WTC11 (cell line): ENCODE measurements at regions not wholly inside any gene's neighbourhood (a gene's known extent, or its start where the extent isn't known, plus 50 kb on each side); places are given as distances from the start of the nearest gene placed in this dataset.

ENCODE experiments used
- ATAC-seq: fragments of 200-7000 bp; cut with Tn5 transposase; 2 replicates; pipeline ENCODE4 v1.10.0; 2021; ENCODE audit warnings: mild to moderate bottlenecking, moderate library complexity
- CTCF ChIA-PET: fragments of 300-600 bp; sonication (Branson Sonifier 250); formaldehyde crosslinking; loops from one replicate; lab custom pipeline; 2021; ENCODE audit warnings: antibody characterized with exemption; lab: Charles Lee
- POLR2A ChIA-PET: fragments of 350-600 bp; sonication (Branson Sonifier 250); formaldehyde crosslinking; loops from one replicate; lab custom pipeline; 2021; ENCODE audit warnings: antibody characterized with exemption; lab: Charles Lee
- DNase-seq: peaks from one replicate; pipeline ENCODE4 v3.0.0; 2021; ENCODE audit warnings: low spot score
- H3K27ac Mint-ChIP-seq: 2 replicates; pipeline ENCODE4 v1.8.0; 2021; ENCODE audit warnings: mixed read lengths
- H3K27me3 Mint-ChIP-seq: 2 replicates; pipeline ENCODE4 v1.8.0; 2021; ENCODE audit warnings: low read depth, mild to moderate bottlenecking, moderate library complexity, mixed read lengths
- H3K36me3 Mint-ChIP-seq: 2 replicates; pipeline ENCODE4 v1.8.0; 2021; ENCODE audit warnings: mixed read lengths
- H3K4me1 Mint-ChIP-seq: 2 replicates; pipeline ENCODE4 v1.8.0; 2022; ENCODE audit warnings: mixed read lengths
- H3K4me3 Mint-ChIP-seq: 2 replicates; pipeline ENCODE4 v1.8.0; 2021; ENCODE audit warnings: mild to moderate bottlenecking, moderate library complexity, mixed read lengths
- H3K9me3 Mint-ChIP-seq: 2 replicates; pipeline ENCODE4 v1.8.0; 2021; ENCODE audit warnings: mixed read lengths
- CREB1 ChIP-seq: sonication (generic); formaldehyde crosslinking; IDR thresholded peaks from 2 replicates; pipeline ENCODE4 v1.8.0; 2023; ENCODE audit warnings: mild to moderate bottlenecking, missing genetic modification reagents
- CTCF ChIP-seq: fragments of 200-600 bp; IDR thresholded peaks from 2 replicates; pipeline ENCODE4 v1.8.0; 2022; ENCODE audit warnings: antibody characterized with exemption
- E2F5 ChIP-seq: sonication (generic); formaldehyde crosslinking; IDR thresholded peaks from 2 replicates; pipeline ENCODE4 v1.8.1; 2022; ENCODE audit warnings: mild to moderate bottlenecking, moderate library complexity, missing genetic modification reagents
- FOXJ3 ChIP-seq: sonication (generic); formaldehyde crosslinking; IDR thresholded peaks from 2 replicates; pipeline ENCODE4 v1.9.0; 2021; ENCODE audit warnings: missing genetic modification reagents, mild to moderate bottlenecking, borderline replicate concordance
- HMGXB4 ChIP-seq: sonication (generic); formaldehyde crosslinking; IDR thresholded peaks from 2 replicates; pipeline ENCODE4 v1.8.1; 2023; ENCODE audit warnings: mild to moderate bottlenecking, moderate library complexity, missing genetic modification reagents
- MXD4 ChIP-seq: fragments of 250-450 bp; sonication (Bioruptor Pico); IDR thresholded peaks from 2 replicates; pipeline ENCODE4 v1.8.0; 2021; ENCODE audit warnings: mild to moderate bottlenecking, moderate library complexity, borderline replicate concordance
- MYBL2 ChIP-seq: sonication (generic); formaldehyde crosslinking; IDR thresholded peaks from 2 replicates; pipeline ENCODE4 v1.8.1; 2023; ENCODE audit warnings: mild to moderate bottlenecking, moderate library complexity, missing genetic modification reagents
- NFATC4 ChIP-seq: fragments of 250-450 bp; sonication (Bioruptor Pico); IDR thresholded peaks from 2 replicates; pipeline ENCODE4 v1.9.0; 2021; ENCODE audit warnings: mild to moderate bottlenecking
- PREB ChIP-seq: sonication (generic); formaldehyde crosslinking; IDR thresholded peaks from 2 replicates; pipeline ENCODE4 v1.8.1; 2022; ENCODE audit warnings: mild to moderate bottlenecking, missing genetic modification reagents, moderate library complexity, borderline replicate concordance
- RORB ChIP-seq: fragments of 250-450 bp; sonication (Bioruptor Pico); IDR thresholded peaks from 2 replicates; pipeline ENCODE4 v1.9.0; 2021; ENCODE audit warnings: mild to moderate bottlenecking
- TEAD1 ChIP-seq: sonication (generic); formaldehyde crosslinking; IDR thresholded peaks from 2 replicates; pipeline ENCODE4 v1.8.0; 2022; ENCODE audit warnings: mild to moderate bottlenecking, missing genetic modification reagents
- TEAD4 ChIP-seq: sonication (generic); formaldehyde crosslinking; IDR thresholded peaks from 2 replicates; pipeline ENCODE4 v1.8.0; 2022; ENCODE audit warnings: mild to moderate bottlenecking, missing genetic modification reagents
- ZBTB21 ChIP-seq: sonication (generic); formaldehyde crosslinking; IDR thresholded peaks from 2 replicates; pipeline ENCODE4 v1.8.1; 2023; ENCODE audit warnings: mild to moderate bottlenecking, missing genetic modification reagents, borderline replicate concordance
- ZNF219 ChIP-seq: sonication (generic); formaldehyde crosslinking; IDR thresholded peaks from 2 replicates; pipeline ENCODE4 v1.8.0; 2023; ENCODE audit warnings: missing genetic modification reagents, mild to moderate bottlenecking, borderline replicate concordance
- ZNF416 ChIP-seq: fragments of 250-450 bp; sonication (Bioruptor Pico); IDR thresholded peaks from 2 replicates; pipeline ENCODE4 v1.9.0; 2021; ENCODE audit warnings: mild to moderate bottlenecking, inconsistent platforms
- TF ChIP-seq, protein P1 (sequence below): fragments of 250-450 bp; sonication (Bioruptor Pico); IDR thresholded peaks from 2 replicates; pipeline ENCODE4 v1.9.0; 2021; ENCODE audit warnings: mild to moderate bottlenecking
- TF ChIP-seq, protein P2 (sequence below): sonication (generic); formaldehyde crosslinking; IDR thresholded peaks from 2 replicates; pipeline ENCODE4 v1.8.1; 2022; ENCODE audit warnings: missing genetic modification reagents, borderline replicate concordance
- TF ChIP-seq, protein P3 (sequence below): fragments of 250-450 bp; sonication (Bioruptor Pico); IDR thresholded peaks from 2 replicates; pipeline ENCODE4 v1.9.0; 2021; ENCODE audit warnings: mild to moderate bottlenecking

DNA sequence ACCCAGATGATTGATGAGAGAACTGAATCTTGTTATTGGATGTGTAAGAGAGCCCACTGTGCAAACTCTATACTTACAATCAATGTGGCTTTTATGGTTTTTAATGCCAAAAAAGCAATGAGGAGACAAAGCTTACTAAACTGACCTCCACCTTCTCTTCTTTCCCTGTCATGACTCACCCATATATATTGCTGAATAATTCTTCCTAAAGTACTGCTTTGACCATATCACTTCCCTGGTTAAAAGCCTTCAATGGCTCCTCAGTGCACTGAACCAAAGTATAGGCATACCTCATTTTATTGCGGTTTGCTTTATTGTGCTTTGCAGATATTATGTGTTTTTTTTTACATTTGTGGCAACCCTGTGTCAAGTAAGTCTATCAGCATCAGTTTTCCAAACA lies 138.4 kb upstream of the PELI2 start:
- Mint-ChIP-seq H3K27ac (no peak overlapping the region), H3K27me3 (no peaks in the 10 kb centered on the region), H3K4me1 (no peaks in the 10 kb centered on the region), H3K9me3 (peaks cover 15% of the 10 kb centered on the region), H3K36me3 (no peaks in the 10 kb centered on the region), H3K4me3 (no peak overlapping the region)
- ChIA-PET CTCF (no interaction called here), POLR2A (no interaction called here)
- TF ChIP-seq, protein P1, sequence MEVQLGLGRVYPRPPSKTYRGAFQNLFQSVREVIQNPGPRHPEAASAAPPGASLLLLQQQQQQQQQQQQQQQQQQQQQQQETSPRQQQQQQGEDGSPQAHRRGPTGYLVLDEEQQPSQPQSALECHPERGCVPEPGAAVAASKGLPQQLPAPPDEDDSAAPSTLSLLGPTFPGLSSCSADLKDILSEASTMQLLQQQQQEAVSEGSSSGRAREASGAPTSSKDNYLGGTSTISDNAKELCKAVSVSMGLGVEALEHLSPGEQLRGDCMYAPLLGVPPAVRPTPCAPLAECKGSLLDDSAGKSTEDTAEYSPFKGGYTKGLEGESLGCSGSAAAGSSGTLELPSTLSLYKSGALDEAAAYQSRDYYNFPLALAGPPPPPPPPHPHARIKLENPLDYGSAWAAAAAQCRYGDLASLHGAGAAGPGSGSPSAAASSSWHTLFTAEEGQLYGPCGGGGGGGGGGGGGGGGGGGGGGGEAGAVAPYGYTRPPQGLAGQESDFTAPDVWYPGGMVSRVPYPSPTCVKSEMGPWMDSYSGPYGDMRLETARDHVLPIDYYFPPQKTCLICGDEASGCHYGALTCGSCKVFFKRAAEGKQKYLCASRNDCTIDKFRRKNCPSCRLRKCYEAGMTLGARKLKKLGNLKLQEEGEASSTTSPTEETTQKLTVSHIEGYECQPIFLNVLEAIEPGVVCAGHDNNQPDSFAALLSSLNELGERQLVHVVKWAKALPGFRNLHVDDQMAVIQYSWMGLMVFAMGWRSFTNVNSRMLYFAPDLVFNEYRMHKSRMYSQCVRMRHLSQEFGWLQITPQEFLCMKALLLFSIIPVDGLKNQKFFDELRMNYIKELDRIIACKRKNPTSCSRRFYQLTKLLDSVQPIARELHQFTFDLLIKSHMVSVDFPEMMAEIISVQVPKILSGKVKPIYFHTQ (CRISPR knock-in tag), result no peak
- no peak for TF ChIP-seq MYBL2 (CRISPR knock-in tag)
- TF ChIP-seq HMGXB4 (CRISPR knock-in tag), result no peak
- no peak for TF ChIP-seq MXD4 (CRISPR knock-in tag)
- TF ChIP-seq, protein P2, sequence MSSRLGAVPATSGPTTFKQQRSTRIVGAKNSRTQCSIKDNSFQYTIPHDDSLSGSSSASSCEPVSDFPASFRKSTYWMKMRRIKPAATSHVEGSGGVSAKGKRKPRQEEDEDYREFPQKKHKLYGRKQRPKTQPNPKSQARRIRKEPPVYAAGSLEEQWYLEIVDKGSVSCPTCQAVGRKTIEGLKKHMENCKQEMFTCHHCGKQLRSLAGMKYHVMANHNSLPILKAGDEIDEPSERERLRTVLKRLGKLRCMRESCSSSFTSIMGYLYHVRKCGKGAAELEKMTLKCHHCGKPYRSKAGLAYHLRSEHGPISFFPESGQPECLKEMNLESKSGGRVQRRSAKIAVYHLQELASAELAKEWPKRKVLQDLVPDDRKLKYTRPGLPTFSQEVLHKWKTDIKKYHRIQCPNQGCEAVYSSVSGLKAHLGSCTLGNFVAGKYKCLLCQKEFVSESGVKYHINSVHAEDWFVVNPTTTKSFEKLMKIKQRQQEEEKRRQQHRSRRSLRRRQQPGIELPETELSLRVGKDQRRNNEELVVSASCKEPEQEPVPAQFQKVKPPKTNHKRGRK (CRISPR knock-in tag), result no peak
- TF ChIP-seq CTCF, result no peak
- TF ChIP-seq TEAD1 (CRISPR knock-in tag), result no peak
- TF ChIP-seq E2F5 (CRISPR knock-in tag), result no peak
- TF ChIP-seq TEAD4, result no peak
- ATAC-seq, result no peak
- DNase-seq, result no peak

GRCh38 chr14:55980970-55981369 lies 137.2 kb upstream of the PELI2 start:
- Mint-ChIP-seq H3K9me3 (peaks cover 15% of the 10 kb centered on the region), H3K36me3 (no peaks in the 10 kb centered on the region), H3K4me3 (no peak overlapping the region), H3K4me1 (no peaks in the 10 kb centered on the region), H3K27me3 (no peaks in the 10 kb centered on the region), H3K27ac (no peak overlapping the region)
- ChIA-PET POLR2A (no interaction called here), CTCF (no interaction called here)
- ATAC-seq (no peak), DNase-seq (no peak)
- TF ChIP-seq NFATC4 (CRISPR knock-in tag) (no peak), ZNF219 (no peak), PREB (CRISPR knock-in tag) (no peak), FOXJ3 (no peak), ZNF416 (CRISPR knock-in tag) (no peak), CREB1 (no peak), ZBTB21 (CRISPR knock-in tag) (no peak), RORB (CRISPR knock-in tag) (no peak)
- TF ChIP-seq, protein P3, sequence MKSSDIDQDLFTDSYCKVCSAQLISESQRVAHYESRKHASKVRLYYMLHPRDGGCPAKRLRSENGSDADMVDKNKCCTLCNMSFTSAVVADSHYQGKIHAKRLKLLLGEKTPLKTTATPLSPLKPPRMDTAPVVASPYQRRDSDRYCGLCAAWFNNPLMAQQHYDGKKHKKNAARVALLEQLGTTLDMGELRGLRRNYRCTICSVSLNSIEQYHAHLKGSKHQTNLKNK (CRISPR knock-in tag), result no peak
